Upper lobe of left lung (tissue), 4 donors: ENCODE measurements at regions not wholly inside any gene's neighbourhood (a gene's known extent, or its start where the extent isn't known, plus 50 kb on each side); places are given as distances from the start of the nearest gene placed in this dataset.

Experiments
- EP300 ChIP-seq, 4 donors: sonication (generic); formaldehyde crosslinking; IDR thresholded peaks; one replicate each; pipeline ENCODE4 v1.5.1; 2017; ENCODE audit warnings: antibody characterized with exemption in 4 of 4, control low read depth in 2 of 4
- POLR2A ChIP-seq, 4 donors: fragments of 450-650 bp; IDR thresholded peaks; one replicate each; pipeline ENCODE4 v1.5.1; 2016 to 2017; ENCODE audit warnings: antibody characterized with exemption in 4 of 4, mild to moderate bottlenecking in 2 of 4
- TF ChIP-seq, protein P1 (sequence below), 6 experiments: fragments of 450-650 bp in 4 of 6; fragments of 200-600 bp in 2 of 6; sonication (generic) in 2 of 6; IDR thresholded peaks; one replicate each; pipeline ENCODE4 v1.5.1; 2016 to 2019; ENCODE audit warnings: antibody characterized with exemption in 6 of 6

DNA sequence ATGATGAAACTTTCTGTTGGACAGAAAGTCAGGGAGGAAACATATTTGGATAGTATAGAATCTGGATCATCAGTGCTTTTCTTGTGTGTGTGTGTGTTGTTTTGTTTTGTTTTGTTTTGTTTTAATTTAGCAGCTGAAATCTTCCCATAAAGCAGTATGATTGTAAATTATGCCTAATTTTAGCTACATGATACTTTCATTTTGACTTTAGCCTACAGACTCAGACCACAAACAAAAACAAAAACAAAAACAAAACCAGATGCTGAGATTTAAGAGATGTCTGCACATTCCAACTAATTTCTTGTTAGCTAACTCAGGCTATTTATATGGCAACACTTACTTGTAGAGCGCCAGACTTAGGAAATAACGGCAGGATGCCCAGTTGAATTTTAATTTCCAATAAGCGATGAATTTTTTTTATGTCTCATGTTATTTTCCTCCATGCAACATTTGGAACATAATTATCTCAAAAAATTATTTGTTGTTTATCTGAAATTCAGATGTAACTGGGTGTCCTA is 119.5 kb upstream of the TRPC7 start:
- TF ChIP-seq POLR2A (IDR thresholded peaks at IDR 0.05) (no peak), EP300 (IDR thresholded peaks at IDR 0.05) (no peak)
- TF ChIP-seq, protein P1, sequence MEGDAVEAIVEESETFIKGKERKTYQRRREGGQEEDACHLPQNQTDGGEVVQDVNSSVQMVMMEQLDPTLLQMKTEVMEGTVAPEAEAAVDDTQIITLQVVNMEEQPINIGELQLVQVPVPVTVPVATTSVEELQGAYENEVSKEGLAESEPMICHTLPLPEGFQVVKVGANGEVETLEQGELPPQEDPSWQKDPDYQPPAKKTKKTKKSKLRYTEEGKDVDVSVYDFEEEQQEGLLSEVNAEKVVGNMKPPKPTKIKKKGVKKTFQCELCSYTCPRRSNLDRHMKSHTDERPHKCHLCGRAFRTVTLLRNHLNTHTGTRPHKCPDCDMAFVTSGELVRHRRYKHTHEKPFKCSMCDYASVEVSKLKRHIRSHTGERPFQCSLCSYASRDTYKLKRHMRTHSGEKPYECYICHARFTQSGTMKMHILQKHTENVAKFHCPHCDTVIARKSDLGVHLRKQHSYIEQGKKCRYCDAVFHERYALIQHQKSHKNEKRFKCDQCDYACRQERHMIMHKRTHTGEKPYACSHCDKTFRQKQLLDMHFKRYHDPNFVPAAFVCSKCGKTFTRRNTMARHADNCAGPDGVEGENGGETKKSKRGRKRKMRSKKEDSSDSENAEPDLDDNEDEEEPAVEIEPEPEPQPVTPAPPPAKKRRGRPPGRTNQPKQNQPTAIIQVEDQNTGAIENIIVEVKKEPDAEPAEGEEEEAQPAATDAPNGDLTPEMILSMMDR (IDR thresholded peaks at IDR 0.05): no peak
